K562 (cell line): ENCODE measurements at regions not wholly inside any gene's neighbourhood (a gene's known extent, or its start where the extent isn't known, plus 50 kb on each side); places are given as distances from the start of the nearest gene placed in this dataset.

ENCODE experiments used
- ATAC-seq: fragments of 200-7000 bp; cut with Tn5 transposase; 3 replicates; pipeline ENCODE4 v1.9.1; 2020; ENCODE audit warnings: moderate library complexity
- BruUV-seq: library from RNA; stranded (reverse); fragments of 400-500 nt; replicated peaks from 2 replicates; lab custom pipeline; 2021; lab: Mats Ljungman, UMichigan
- CTCF ChIA-PET: fragments of 300-600 bp; formaldehyde crosslinking; extraction: SDS; loops from one replicate; lab custom pipeline; 2021; ENCODE audit warnings: low intra/inter-chr PET ratio; lab: Yijun Ruan, JAX
- POLR2A ChIA-PET: fragments of 300-600, 350-650 bp; sonication (Branson Sonifier 250); formaldehyde crosslinking; extraction: SDS; loops from one replicate; lab custom pipeline; 2021; ENCODE audit warnings: antibody characterized with exemption, inconsistent platforms; lab: Yijun Ruan, JAX
- DNase-seq, 4 experiments: peaks; one replicate each; pipeline versions ENCODE4 v3.0.0 to v3.0.0-alpha.2; 2011 to 2018; ENCODE audit warnings: low spot score in 3 of 4, mixed read lengths in 3 of 4; ENCODE audit errors: extremely low read depth in 1 of 4
- FAIRE-seq: peaks from 2 replicates; lab custom pipeline; 2011; peaks lifted over from hg19 to GRCh38; lab: Jason Lieb, UNC
- H2AFZ ChIP-seq: 2 replicates; pipeline ENCODE4 v1.6.0; 2011; ENCODE audit warnings: low read depth, low read length, control low read depth, inconsistent platforms
- H3K27ac ChIP-seq: fragments of 200-600 bp; 3 replicates; pipeline ENCODE4 v1.8.0; 2011; ENCODE audit warnings: low read depth, mild to moderate bottlenecking, control low read depth, inconsistent platforms, low read length, moderate library complexity, mixed read lengths; ENCODE audit errors: extremely low read depth
- H3K27me3 ChIP-seq, 2 experiments: fragments of 300-600 bp in 1 of 2; 2 replicates in 1 of 2; 3 replicates in 1 of 2; pipeline versions ENCODE4 v1.6.0 to v1.8.0; 2011; ENCODE audit warnings: inconsistent platforms in 2 of 2, low read length in 2 of 2, mild to moderate bottlenecking in 1 of 2, mixed read lengths in 1 of 2, moderate library complexity in 1 of 2; ENCODE audit not compliant: control insufficient read depth in 2 of 2, insufficient read depth in 2 of 2
- H3K36me3 ChIP-seq: fragments of 300-600 bp; 3 replicates; pipeline ENCODE4 v1.8.0; 2011; ENCODE audit warnings: mild to moderate bottlenecking, low read length, inconsistent platforms; ENCODE audit not compliant: control insufficient read depth, insufficient read depth
- H3K4me1 ChIP-seq, 2 experiments: fragments of 200-600 bp in 1 of 2; replicated peaks in 1 of 2; 2 replicates in 1 of 2; 3 replicates in 1 of 2; pipeline versions ENCODE4 v1.5.1 to v1.8.0; 2011; ENCODE audit warnings: inconsistent platforms in 2 of 2, low read length in 2 of 2, mild to moderate bottlenecking in 1 of 2, mixed read lengths in 1 of 2, moderate library complexity in 1 of 2; ENCODE audit not compliant: control insufficient read depth in 2 of 2, insufficient read depth in 2 of 2
- H3K4me2 ChIP-seq: 2 replicates; pipeline ENCODE4 v1.6.1; 2011; ENCODE audit warnings: low read length, control low read depth, inconsistent platforms, mixed read lengths; ENCODE audit not compliant: insufficient read depth
- H3K4me3 ChIP-seq: fragments of 200-600 bp; sonication (generic), shearing (Covaris generic); 2 replicates; pipeline ENCODE4 v1.5.1; 2016; ENCODE audit warnings: control low read depth, inconsistent platforms
- H3K79me2 ChIP-seq: fragments of 200-600 bp; 3 replicates; pipeline ENCODE4 v1.8.0; 2011; ENCODE audit warnings: low read length, inconsistent platforms; ENCODE audit not compliant: control insufficient read depth, insufficient read depth
- H3K9ac ChIP-seq, 2 experiments: 2 replicates each; pipeline versions ENCODE4 v1.6.0 to v1.6.1; 2011; ENCODE audit warnings: low read depth in 2 of 2, low read length in 2 of 2, control low read depth in 1 of 2, inconsistent platforms in 1 of 2, mild to moderate bottlenecking in 1 of 2, mixed read lengths in 1 of 2; ENCODE audit not compliant: insufficient read depth in 1 of 2
- H3K9me1 ChIP-seq: one replicate; pipeline ENCODE4 v1.6.0; 2011; ENCODE audit warnings: inconsistent platforms, mild to moderate bottlenecking, low read length, moderate library complexity; ENCODE audit not compliant: control insufficient read depth, insufficient read depth
- H3K9me3 ChIP-seq: replicated peaks from 2 replicates; pipeline ENCODE4 v1.5.1; 2011; ENCODE audit warnings: low read depth, low read length, inconsistent platforms; ENCODE audit not compliant: control insufficient read depth, insufficient read depth
- H4K20me1 ChIP-seq: replicated peaks from 2 replicates; pipeline ENCODE4 v1.6.1; 2011; ENCODE audit warnings: low read length, inconsistent platforms, mixed read lengths; ENCODE audit not compliant: control insufficient read depth, insufficient read depth
- CBFA2T3 ChIP-seq: fragments of 450-650 bp; IDR thresholded peaks from 2 replicates; pipeline ENCODE4 v1.6.1; 2017
- CCAR2 ChIP-seq: fragments of 200-400 bp; formaldehyde crosslinking; IDR thresholded peaks from 2 replicates; pipeline ENCODE4 v1.6.1; 2017; ENCODE audit warnings: mild to moderate bottlenecking, low read depth, low read length
- CREM ChIP-seq: IDR thresholded peaks from 2 replicates; pipeline ENCODE4 v1.6.1; 2014; ENCODE audit warnings: antibody characterized with exemption, low read depth
- EWSR1 ChIP-seq: fragments of 450-650 bp; IDR thresholded peaks from 2 replicates; pipeline ENCODE4 v1.6.1; 2018; ENCODE audit warnings: borderline replicate concordance, mild to moderate bottlenecking, low read depth, moderate library complexity; ENCODE audit not compliant: partially characterized antibody
- HINFP ChIP-seq: fragments of 450-650 bp; conservative IDR thresholded peaks from 2 replicates; pipeline ENCODE4 v1.6.1; 2016; ENCODE audit warnings: missing genetic modification characterization, low read depth, mild to moderate bottlenecking, control low read depth, missing compliant biosample characterization
- TAF9B ChIP-seq: fragments of 450-650 bp; IDR thresholded peaks from 2 replicates; pipeline ENCODE4 v1.6.1; 2018; ENCODE audit warnings: mild to moderate bottlenecking; ENCODE audit not compliant: partially characterized antibody
- TCFL5 ChIP-seq: fragments of 250-450 bp; sonication (Bioruptor Pico); conservative IDR thresholded peaks from 2 replicates; pipeline ENCODE4 v1.6.1; 2021; ENCODE audit warnings: mild to moderate bottlenecking, moderate library complexity, matching md5 sums
- ZNF586 ChIP-seq: fragments of 450-650 bp; formaldehyde crosslinking; conservative IDR thresholded peaks from 2 replicates; pipeline ENCODE4 v1.4.0; 2020; ENCODE audit warnings: mild to moderate bottlenecking, moderate library complexity
- WGBS: fragments of 100-300 bp; shearing (Covaris generic); methylation state at CpG from one replicate; pipeline ENCODE4 v1.1.6; 2016; ENCODE audit warnings: low coverage, mixed read lengths; ENCODE audit not compliant: insufficient coverage; ENCODE audit errors: missing lambda C conversion rate; 5-methylcytosine and 5-hydroxymethylcytosine counted together
- in situ Hi-C: fragments of 300-500 bp; cut with MboI; formaldehyde crosslinking; loops from 4 replicates; pipeline ENCODE4 v1.15.0; 2018; ENCODE audit warnings: inconsistent platforms, mixed read lengths
- intact Hi-C: fragments of 100-400 bp; cut with micrococcal nuclease; formaldehyde crosslinking; loops from 2 replicates; pipeline ENCODE4 v1.14.2; 2022

GRCh38 chr10:8794860-8795259, 740.4 kb downstream of the GATA3 start:
- 0% methylated on average over 2 of the region's 2 CpGs for WGBS
- POLR2A ChIA-PET, result no interaction called here
- no peak for ATAC-seq

More at GRCh38 chr10:8794860-8795259, 740.4 kb downstream of the GATA3 start:
- TF ChIP-seq CCAR2 (no peak), TAF9B (no peak), HINFP (tag) (no peak), TCFL5 (CRISPR knock-in tag) (no peak), ZNF586 (CRISPR knock-in tag) (no peak), EWSR1 (no peak), CBFA2T3 (no peak), CREM (no peak)
- TF ChIP-seq, all 486 proteins: peak for 0
- Histone ChIP-seq H3K9me1 (no peaks in the 10 kb centered on the region), H4K20me1 (no peaks in the 10 kb centered on the region), H3K4me3 (no peak overlapping the region), H3K36me3 (no peaks in the 10 kb centered on the region), H3K27me3 (no peaks in the 10 kb centered on the region), H3K79me2 (no peaks in the 10 kb centered on the region), H3K4me2 (no peak overlapping the region), H2AFZ (no peak overlapping the region), H3K9me3 (no peaks in the 10 kb centered on the region), H3K9ac (no peak overlapping the region), H3K27ac (no peak overlapping the region), H3K4me1 (no peaks in the 10 kb centered on the region)
- in situ Hi-C loops, result no loop called here
- DNase-seq (no peak), FAIRE-seq (no peak)
- no TSS peak for BruUV-seq
- intact Hi-C loops, result no loop called here
- CTCF ChIA-PET, result no interaction called here
